ENCODE measurements at regions not wholly inside any gene's neighbourhood (a gene's known extent, or its start where the extent isn't known, plus 50 kb on each side); places are given as distances from the start of the nearest gene placed in this dataset.

GRCh38 chr4:163932504-163932903, 438.0 kb downstream of the TMA16 start:
- Mint-ChIP-seq H3K27me3 (ENCODE audit: low read depth) (no peaks in the 10 kb centered on the region), H3K27ac (peak overlapping the region; percentile 30; the same call in 1 of the 2 replicates), H3K36me3 (no peaks in the 10 kb centered on the region), H3K4me1 (peaks cover 14% of the 10 kb centered on the region), H3K9me3 (peaks cover 4% of the 10 kb centered on the region; the same call in 1 of the 2 replicates), H3K4me3 (no peak overlapping the region)
- DNase-seq (ENCODE audit: low spot score) (no peak), ATAC-seq (0 out of 2 replicates have a peak, but pooled peaks have one; percentile 24)
- ChIA-PET CTCF (interaction anchor here (0.5 kb wide), 1 partner anchor 382 kb away, joined by 5 read pairs; no protein-coding TSS in a partner anchor), POLR2A (no interaction called here)
- TF ChIP-seq SMAD3 (CRISPR knock-in tag; IDR thresholded peaks at IDR 0.05; ENCODE audit: borderline replicate concordance) = no peak
- no peak for TF ChIP-seq FOXJ3 (CRISPR knock-in tag; IDR thresholded peaks at IDR 0.05; ENCODE audit: borderline replicate concordance)
- TF ChIP-seq ZBTB21 (CRISPR knock-in tag; IDR thresholded peaks at IDR 0.05; ENCODE audit: borderline replicate concordance) = no peak
- no peak for TF ChIP-seq MLX (CRISPR knock-in tag; IDR thresholded peaks at IDR 0.05)
- TF ChIP-seq AR (CRISPR knock-in tag; IDR thresholded peaks at IDR 0.05) = no peak
- no peak for TF ChIP-seq JAZF1 (CRISPR knock-in tag; IDR thresholded peaks at IDR 0.05)
- no peak for TF ChIP-seq CDX4 (CRISPR knock-in tag; IDR thresholded peaks at IDR 0.05; ENCODE audit: borderline replicate concordance)
- TF ChIP-seq ZNF396 (CRISPR knock-in tag; IDR thresholded peaks at IDR 0.05; ENCODE audit: borderline replicate concordance) = no peak
- no peak for TF ChIP-seq OVOL2 (CRISPR knock-in tag; IDR thresholded peaks at IDR 0.05; ENCODE audit: borderline replicate concordance)
- no peak for TF ChIP-seq JUN (CRISPR knock-in tag; IDR thresholded peaks at IDR 0.05)
- TF ChIP-seq ZNF121 (CRISPR knock-in tag; IDR thresholded peaks at IDR 0.05) = no peak

- Mint-ChIP-seq H3K36me3 (no peaks in the 10 kb centered on the region), H3K27ac (no peak overlapping the region), H3K9me3 (peaks cover 8% of the 10 kb centered on the region), H3K27me3 (ENCODE audit: low read depth) (no peaks in the 10 kb centered on the region), H3K4me1 (peaks cover 9% of the 10 kb centered on the region), H3K4me3 (no peak overlapping the region)
- DNase-seq (ENCODE audit: low spot score) (no peak), ATAC-seq (no peak)
- CTCF ChIA-PET = no interaction called here
- POLR2A ChIA-PET = no interaction called here
- no peak for TF ChIP-seq CDX4 (CRISPR knock-in tag; IDR thresholded peaks at IDR 0.05; ENCODE audit: borderline replicate concordance)
- TF ChIP-seq PREB (CRISPR knock-in tag; IDR thresholded peaks at IDR 0.05; ENCODE audit: borderline replicate concordance) = no peak
- TF ChIP-seq ESRRA (CRISPR knock-in tag; IDR thresholded peaks at IDR 0.05; ENCODE audit: borderline replicate concordance) = no peak
- no peak for TF ChIP-seq CREB1 (CRISPR knock-in tag; IDR thresholded peaks at IDR 0.05)
- no peak for TF ChIP-seq ZNF219 (CRISPR knock-in tag; IDR thresholded peaks at IDR 0.05; ENCODE audit: borderline replicate concordance)
- no peak for TF ChIP-seq ETV6 (CRISPR knock-in tag; IDR thresholded peaks at IDR 0.05)
- no peak for TF ChIP-seq NR2C2 (CRISPR knock-in tag; IDR thresholded peaks at IDR 0.05)
- TF ChIP-seq TCF7 (CRISPR knock-in tag; IDR thresholded peaks at IDR 0.05; ENCODE audit: low read depth) = no peak
- TF ChIP-seq FOXK1 (CRISPR knock-in tag; IDR thresholded peaks at IDR 0.05) = no peak
- TF ChIP-seq JAZF1 (CRISPR knock-in tag; IDR thresholded peaks at IDR 0.05) = no peak
- no peak for TF ChIP-seq ZBTB43 (CRISPR knock-in tag; IDR thresholded peaks at IDR 0.05)
- TF ChIP-seq SMAD4 (CRISPR knock-in tag; IDR thresholded peaks at IDR 0.05) = no peak
- TF ChIP-seq NFYB (CRISPR knock-in tag; conservative IDR thresholded peaks at IDR 0.05; ENCODE audit: low read depth) = no peak
- no peak for TF ChIP-seq MXD4 (CRISPR knock-in tag; IDR thresholded peaks at IDR 0.05; ENCODE audit: borderline replicate concordance)
Observed at GRCh38 chr4:163939597-163939996, 445.1 kb downstream of the TMA16 start.

Data from WTC11 (cell line).